Neural progenitor cell (in vitro differentiated cells): ENCODE measurements at regions not wholly inside any gene's neighbourhood (a gene's known extent, or its start where the extent isn't known, plus 50 kb on each side); places are given as distances from the start of the nearest gene placed in this dataset.

Source experiments
- CTCF ChIP-seq: fragments of 200-600 bp; sonication (generic); IDR thresholded peaks from 2 replicates; pipeline ENCODE4 v1.5.1; 2017; ENCODE audit warnings: antibody characterized with exemption, mild to moderate bottlenecking
- EZH2 ChIP-seq: fragments of 200-600 bp; sonication (generic); IDR thresholded peaks from 2 replicates; pipeline ENCODE4 v1.6.1; 2017; ENCODE audit warnings: antibody characterized with exemption, mild to moderate bottlenecking, moderate library complexity
- EZH2phosphoT487 ChIP-seq: fragments of 200-600 bp; sonication (generic); IDR thresholded peaks from 2 replicates; pipeline ENCODE4 v1.6.1; 2017; ENCODE audit warnings: antibody characterized with exemption

- TF ChIP-seq CTCF (no peak), EZH2 (no peak), EZH2phosphoT487 (no peak)
Observed at GRCh38 chr5:158492136-158492535, 607.6 kb downstream of the EBF1 start.
